HG02870 (cell line): ENCODE measurements at regions not wholly inside any gene's neighbourhood (a gene's known extent, or its start where the extent isn't known, plus 50 kb on each side); places are given as distances from the start of the nearest gene placed in this dataset.

ENCODE experiments used
- ATAC-seq: cut with Tn5 transposase; IDR thresholded peaks from one replicate; pipeline ENCODE4 v1.9.1; 2021; ENCODE audit warnings: mild to moderate bottlenecking, moderate library complexity; ENCODE audit not compliant: unreplicated experiment

GRCh38 chr4:127080141-127080540, 552.6 kb upstream of the INTU start:
- no peak for ATAC-seq

GRCh38 chr4:127081041-127081440, 551.7 kb upstream of the INTU start:
- ATAC-seq: no peak

- no peak for ATAC-seq
These were observed 549.8 kb upstream of the INTU start for GRCh38 chr4:127082986-127083385.

- no peak for ATAC-seq
These were observed 548.1 kb upstream of the INTU start for GRCh38 chr4:127084666-127085065.

DNA sequence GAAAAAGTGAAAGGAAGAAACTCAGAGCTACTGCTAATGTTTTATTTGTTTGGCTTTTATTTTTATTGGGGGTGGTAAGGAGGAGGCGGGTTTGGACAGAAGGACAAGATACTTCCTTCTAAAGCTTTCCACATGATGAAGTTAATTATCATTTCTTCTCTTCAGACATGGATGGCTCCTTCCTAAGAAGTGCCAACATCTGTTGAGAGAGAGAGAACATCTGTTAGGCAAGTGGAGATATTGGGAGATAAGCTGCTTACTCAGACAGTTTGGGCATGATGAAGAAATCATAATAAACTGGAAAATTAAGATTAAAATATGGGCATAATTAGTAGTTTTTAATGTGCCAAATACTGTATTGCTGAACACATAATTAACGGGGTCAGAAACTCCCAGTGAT, 535.7 kb upstream of the INTU start:
- no peak for ATAC-seq

- ATAC-seq: no peak
These were observed 530.4 kb upstream of the INTU start for GRCh38 chr4:127102361-127102760.

- no peak for ATAC-seq
These were observed 529.1 kb upstream of the INTU start for GRCh38 chr4:127103681-127104115.

DNA sequence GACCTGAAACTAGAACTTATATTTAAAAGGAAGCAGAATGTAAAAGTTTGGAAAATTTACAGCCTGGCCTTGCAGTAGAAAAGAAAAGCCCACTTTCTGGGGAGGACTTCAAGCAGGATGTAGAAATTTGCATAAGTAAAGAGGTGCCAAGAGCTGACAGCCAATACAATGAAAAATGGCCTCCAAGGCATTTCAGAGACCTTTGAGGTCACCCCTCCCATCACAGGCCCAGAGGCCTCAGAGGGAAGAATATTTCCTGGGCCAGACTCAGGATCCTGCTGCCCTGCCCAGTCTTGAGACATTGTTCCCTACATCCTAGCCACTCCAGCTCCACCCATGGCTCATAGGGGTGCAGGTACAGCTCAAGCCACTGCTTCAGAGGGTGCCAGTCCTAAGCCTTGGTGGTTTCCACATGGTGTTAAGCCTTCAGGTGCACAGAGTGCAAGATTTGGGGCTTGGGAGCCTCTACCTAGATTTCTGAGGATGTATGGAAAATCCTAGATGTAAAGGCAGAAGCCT, 518.9 kb upstream of the INTU start:
- no peak for ATAC-seq

GRCh38 chr4:127118681-127119080, 514.1 kb upstream of the INTU start:
- ATAC-seq: no peak

DNA sequence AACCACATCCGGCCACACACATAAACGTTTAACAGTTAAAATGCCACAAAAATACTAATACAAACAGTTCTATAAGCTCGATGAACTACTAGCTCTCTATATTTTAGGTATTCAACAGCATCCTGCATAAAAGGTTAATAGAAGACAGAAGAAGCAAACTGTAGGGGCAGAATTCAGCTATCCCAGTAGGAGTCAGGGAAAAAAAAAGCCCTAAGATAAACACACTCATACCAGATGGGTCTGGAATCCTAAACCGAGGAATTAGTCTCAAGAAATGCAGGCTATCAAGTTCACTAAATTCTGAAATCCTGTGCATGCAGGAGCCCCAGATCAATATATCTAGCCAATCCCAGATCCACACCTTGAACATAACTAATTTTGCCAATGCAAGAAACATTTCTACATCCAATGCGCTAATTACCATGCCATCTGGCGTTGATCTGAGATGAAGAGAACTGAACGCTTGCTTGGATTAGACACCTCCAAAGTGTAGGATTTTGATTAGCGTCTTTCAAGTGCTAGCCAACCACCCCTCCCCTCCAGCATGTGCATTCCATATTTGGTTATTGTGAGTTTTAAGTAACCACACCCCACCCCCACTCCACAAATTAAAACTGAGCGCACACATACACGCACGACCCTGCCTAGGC, 512.2 kb upstream of the INTU start:
- no peak for ATAC-seq

- no peak for ATAC-seq
These were observed 507.8 kb upstream of the INTU start for GRCh38 chr4:127124919-127125318.

GRCh38 chr4:127126718-127127117, 506.0 kb upstream of the INTU start:
- ATAC-seq: no peak

DNA sequence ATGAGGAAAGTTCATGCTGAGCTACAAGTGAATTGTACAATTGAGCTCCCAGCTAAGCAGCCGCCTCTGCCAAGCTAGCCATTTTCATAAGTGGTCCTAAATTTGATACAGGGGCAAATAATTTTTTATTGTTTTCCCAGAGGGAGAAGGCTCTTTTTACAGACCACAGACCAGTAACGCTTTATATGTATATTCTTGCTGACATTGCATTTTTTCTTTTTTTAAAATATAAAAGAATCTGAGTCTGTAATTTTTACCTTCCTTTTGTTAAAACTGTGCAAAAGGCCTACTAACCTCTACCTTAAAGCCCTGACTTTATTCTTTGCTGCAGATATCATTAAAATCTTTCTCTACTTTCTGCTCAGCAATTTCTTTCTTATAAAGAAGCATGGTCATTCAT, 501.2 kb upstream of the INTU start:
- ATAC-seq: no peak

GRCh38 chr4:127134490-127134889, 498.3 kb upstream of the INTU start:
- ATAC-seq: no peak

GRCh38 chr4:127138586-127138985, 494.2 kb upstream of the INTU start:
- ATAC-seq: no peak

- no peak for ATAC-seq
These were observed 492.9 kb upstream of the INTU start for GRCh38 chr4:127139788-127140286.

DNA sequence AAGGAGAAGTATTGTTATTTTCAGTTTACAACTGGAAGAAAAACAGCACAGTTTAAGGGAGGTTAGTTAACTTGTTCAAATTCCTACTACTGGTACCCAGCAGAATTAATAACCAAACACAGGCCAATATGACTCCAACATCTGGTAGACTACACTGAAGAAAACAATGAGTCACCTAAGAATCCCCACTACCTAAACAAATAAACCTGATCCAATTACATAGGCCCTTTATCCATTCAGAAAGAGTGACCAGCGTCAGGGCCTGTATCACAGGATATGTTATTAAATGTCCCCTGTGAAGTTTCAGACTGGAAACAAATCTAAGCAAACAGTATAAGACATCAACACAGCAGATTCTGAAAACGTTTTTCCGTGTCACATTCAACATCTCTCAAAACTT, 492.5 kb upstream of the INTU start:
- no peak for ATAC-seq

- no peak for ATAC-seq
These were observed 490.9 kb upstream of the INTU start for GRCh38 chr4:127141856-127142255.

- no peak for ATAC-seq
These were observed 489.1 kb upstream of the INTU start for GRCh38 chr4:127143460-127144195.

GRCh38 chr4:127145006-127145540, 487.7 kb upstream of the INTU start:
- no peak for ATAC-seq

- no peak for ATAC-seq
These were observed 484.6 kb upstream of the INTU start for GRCh38 chr4:127148165-127148564.

GRCh38 chr4:127149086-127149485, 483.7 kb upstream of the INTU start:
- ATAC-seq: no peak
